GM18502 (cell line): ENCODE measurements at regions not wholly inside any gene's neighbourhood (a gene's known extent, or its start where the extent isn't known, plus 50 kb on each side); places are given as distances from the start of the nearest gene placed in this dataset.

Experiments
- ATAC-seq: cut with Tn5 transposase; IDR thresholded peaks from one replicate; pipeline ENCODE4 v1.9.1; 2021; ENCODE audit warnings: mild to moderate bottlenecking; ENCODE audit not compliant: unreplicated experiment, poor library complexity

- ATAC-seq = no peak
These were observed 50.8 kb upstream of the INCENP start for GRCh38 chr11:62073061-62073460.

- no peak for ATAC-seq
These were observed 52.4 kb upstream of the INCENP start for GRCh38 chr11:62071408-62071807.

GRCh38 chr11:62069986-62070919, 53.6 kb upstream of the INCENP start:
- ATAC-seq = no peak

GRCh38 chr11:62069374-62069773, 54.4 kb upstream of the INCENP start:
- no peak for ATAC-seq

GRCh38 chr11:62068730-62069129, 55.1 kb upstream of the INCENP start:
- no peak for ATAC-seq

GRCh38 chr11:62067741-62068140, 56.1 kb upstream of the INCENP start:
- no peak for ATAC-seq

- ATAC-seq = no peak
These were observed 59.6 kb upstream of the INCENP start for GRCh38 chr11:62064221-62064620.

- no peak for ATAC-seq
These were observed 61.5 kb upstream of the INCENP start for GRCh38 chr11:62062223-62062861.

GRCh38 chr11:62061356-62062222, 62.2 kb upstream of the INCENP start:
- ATAC-seq = no peak

- no peak for ATAC-seq
These were observed 66.7 kb upstream of the INCENP start for GRCh38 chr11:62057069-62057468.

GRCh38 chr11:62055970-62056369, 67.8 kb upstream of the INCENP start:
- ATAC-seq = no peak

- ATAC-seq = no peak
These were observed 69.2 kb upstream of the INCENP start for GRCh38 chr11:62054484-62055121.

GRCh38 chr11:62054081-62054480, 69.7 kb upstream of the INCENP start:
- ATAC-seq = no peak

- ATAC-seq = no peak
These were observed 73.1 kb upstream of the INCENP start for GRCh38 chr11:62050716-62051115.

- ATAC-seq = no peak
These were observed 75.7 kb upstream of the INCENP start for GRCh38 chr11:62048100-62048499.

GRCh38 chr11:62046568-62047100, 77.2 kb upstream of the INCENP start:
- no peak for ATAC-seq

- no peak for ATAC-seq
These were observed 77.2 kb upstream of the FTH1 start for GRCh38 chr11:62044639-62045121.

- no peak for ATAC-seq
These were observed 67.9 kb upstream of the FTH1 start for GRCh38 chr11:62035293-62035692.

- no peak for ATAC-seq
These were observed 66.6 kb upstream of the FTH1 start for GRCh38 chr11:62034036-62034338.
